ENCODE measurements at regions not wholly inside any gene's neighbourhood (a gene's known extent, or its start where the extent isn't known, plus 50 kb on each side); places are given as distances from the start of the nearest gene placed in this dataset.

- TF ChIP-seq CTCF (conservative IDR thresholded peaks at IDR 0.05; ENCODE audit: low read length): no peak
- no peak for TF ChIP-seq EZH2phosphoT487 (IDR thresholded peaks at IDR 0.05; ENCODE audit: borderline replicate concordance)
Observed at GRCh38 chr12:107509421-107509820, 176.2 kb upstream of the PWP1 start.
